LNCAP (cell line): ENCODE measurements at regions not wholly inside any gene's neighbourhood (a gene's known extent, or its start where the extent isn't known, plus 50 kb on each side); places are given as distances from the start of the nearest gene placed in this dataset.

ENCODE experiments used
- CTCF ChIP-seq: fragments of 450-650 bp; IDR thresholded peaks from 2 replicates; pipeline ENCODE4 v1.5.1; 2017; ENCODE audit warnings: mild to moderate bottlenecking

- no peak for TF ChIP-seq CTCF
Measured at GRCh38 chr3:94935738-94936580, 873.1 kb downstream of the NSUN3 start.

- no peak for TF ChIP-seq CTCF
Measured at GRCh38 chr3:94937980-94938379, 875.1 kb downstream of the NSUN3 start.

- TF ChIP-seq CTCF: no peak
Measured at GRCh38 chr3:94946683-94947082, 883.8 kb downstream of the NSUN3 start.

- no peak for TF ChIP-seq CTCF
Measured at GRCh38 chr3:94961423-94962100, 898.7 kb downstream of the NSUN3 start.

- no peak for TF ChIP-seq CTCF
Measured at GRCh38 chr3:94965867-94966475, 903.1 kb downstream of the NSUN3 start.

GRCh38 chr3:94967196-94967595 is 904.3 kb downstream of the NSUN3 start:
- no peak for TF ChIP-seq CTCF

GRCh38 chr3:94968519-94968918 is 905.7 kb downstream of the NSUN3 start:
- TF ChIP-seq CTCF: no peak
